Left lung (tissue), 4 donors: ENCODE measurements at regions not wholly inside any gene's neighbourhood (a gene's known extent, or its start where the extent isn't known, plus 50 kb on each side); places are given as distances from the start of the nearest gene placed in this dataset.

Source experiments
- ATAC-seq: fragments of 200-7000 bp; cut with Tn5 transposase; one replicate; pipeline ENCODE4 v1.9.1; 2020; ENCODE audit warnings: moderate library complexity
- DNase-seq, 4 donors: peaks; one replicate each; pipeline ENCODE4 v3.0.0-alpha.2; 2013 to 2020
- H3K27ac ChIP-seq, 2 donors: fragments of 200-600 bp; sonication (generic) in 1 of 2; one replicate each; pipeline versions ENCODE4 v1.5.0 to v1.8.0; 2020 to 2021
- H3K27me3 ChIP-seq, 2 donors: fragments of 200-600 bp; sonication (generic) in 1 of 2; one replicate each; pipeline versions ENCODE4 v1.5.0 to v1.8.0; 2020 to 2021
- H3K36me3 ChIP-seq, 2 donors: fragments of 200-600 bp; sonication (generic) in 1 of 2; one replicate each; pipeline versions ENCODE4 v1.5.0 to v1.8.0; 2020 to 2021
- H3K4me1 ChIP-seq, 2 donors: fragments of 200-600 bp; one replicate each; pipeline ENCODE4 v1.8.0; 2021
- H3K4me3 ChIP-seq, 2 donors: fragments of 200-600 bp; sonication (generic) in 1 of 2; one replicate each; pipeline versions ENCODE4 v1.5.0 to v1.8.0; 2020 to 2021; ENCODE audit warnings: mild to moderate bottlenecking in 1 of 2
- H3K9me3 ChIP-seq, 2 donors: fragments of 200-600 bp; sonication (generic) in 1 of 2; one replicate each; pipeline versions ENCODE4 v1.5.0 to v1.8.0; 2020 to 2021
- intact Hi-C, 2 donors: fragments of 100-400 bp; cut with DNase I; formaldehyde crosslinking; loops; one replicate each; pipeline versions ENCODE4 v1.11.2 to v1.14.2; 2022
- TF ChIP-seq, protein P1 (sequence below), 2 donors: fragments of 200-600 bp; sonication (generic) in 1 of 2; IDR thresholded peaks; one replicate each; pipeline versions ENCODE4 v1.5.0 to v1.8.0; 2021; ENCODE audit warnings: antibody characterized with exemption in 2 of 2
- donor health status: DM: no; HTN: yes; CAD: no.
- donor health status: DM: no; HTN: no; CAD: no.

GRCh38 chr10:89891006-89891535 lies 189.7 kb downstream of the KIF20B start:
- no peaks in the 10 kb centered on the region for H3K9me3 ChIP-seq
- H3K27me3 ChIP-seq = no peaks in the 10 kb centered on the region
- no peaks in the 10 kb centered on the region for H3K36me3 ChIP-seq
- no peak overlapping the region for H3K27ac ChIP-seq
- H3K4me3 ChIP-seq = no peak overlapping the region
- no peak for ATAC-seq
- TF ChIP-seq, protein P1, sequence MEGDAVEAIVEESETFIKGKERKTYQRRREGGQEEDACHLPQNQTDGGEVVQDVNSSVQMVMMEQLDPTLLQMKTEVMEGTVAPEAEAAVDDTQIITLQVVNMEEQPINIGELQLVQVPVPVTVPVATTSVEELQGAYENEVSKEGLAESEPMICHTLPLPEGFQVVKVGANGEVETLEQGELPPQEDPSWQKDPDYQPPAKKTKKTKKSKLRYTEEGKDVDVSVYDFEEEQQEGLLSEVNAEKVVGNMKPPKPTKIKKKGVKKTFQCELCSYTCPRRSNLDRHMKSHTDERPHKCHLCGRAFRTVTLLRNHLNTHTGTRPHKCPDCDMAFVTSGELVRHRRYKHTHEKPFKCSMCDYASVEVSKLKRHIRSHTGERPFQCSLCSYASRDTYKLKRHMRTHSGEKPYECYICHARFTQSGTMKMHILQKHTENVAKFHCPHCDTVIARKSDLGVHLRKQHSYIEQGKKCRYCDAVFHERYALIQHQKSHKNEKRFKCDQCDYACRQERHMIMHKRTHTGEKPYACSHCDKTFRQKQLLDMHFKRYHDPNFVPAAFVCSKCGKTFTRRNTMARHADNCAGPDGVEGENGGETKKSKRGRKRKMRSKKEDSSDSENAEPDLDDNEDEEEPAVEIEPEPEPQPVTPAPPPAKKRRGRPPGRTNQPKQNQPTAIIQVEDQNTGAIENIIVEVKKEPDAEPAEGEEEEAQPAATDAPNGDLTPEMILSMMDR (IDR thresholded peaks at IDR 0.05) = no peak
- H3K4me1 ChIP-seq = no peaks in the 10 kb centered on the region
- DNase-seq = no peak
- intact Hi-C loops = no loop called here

DNA sequence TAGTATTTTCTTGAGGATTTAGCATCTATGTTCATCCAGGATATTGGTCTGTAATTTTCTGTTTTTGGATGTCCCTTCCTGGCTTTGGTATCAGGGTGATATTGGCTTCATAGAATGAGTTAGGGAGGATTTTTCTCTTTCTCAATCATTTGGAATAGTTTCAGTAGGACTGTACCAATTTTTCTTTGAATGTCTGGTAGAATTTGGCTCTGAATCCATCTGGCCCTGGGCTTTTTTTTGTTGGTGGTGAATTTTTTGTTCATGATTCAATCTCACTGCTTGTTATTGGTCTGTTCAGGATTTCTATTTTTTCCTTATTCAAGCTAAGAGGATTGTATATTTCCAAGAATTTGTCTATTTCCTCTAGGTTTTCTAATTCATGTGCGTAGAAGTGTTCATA lies 192.7 kb downstream of the KIF20B start:
- TF ChIP-seq, protein P1 (IDR thresholded peaks at IDR 0.05) = no peak
- H3K4me3 ChIP-seq = no peak overlapping the region
- no peaks in the 10 kb centered on the region for H3K27me3 ChIP-seq
- no peak overlapping the region for H3K27ac ChIP-seq
- no peaks in the 10 kb centered on the region for H3K4me1 ChIP-seq
- intact Hi-C loops = no loop called here
- no peak for ATAC-seq
- no peak for DNase-seq
- no peaks in the 10 kb centered on the region for H3K36me3 ChIP-seq
- H3K9me3 ChIP-seq = no peaks in the 10 kb centered on the region

- Histone ChIP-seq H3K4me1 (no peaks in the 10 kb centered on the region), H3K4me3 (no peak overlapping the region), H3K9me3 (no peaks in the 10 kb centered on the region), H3K36me3 (no peaks in the 10 kb centered on the region), H3K27ac (no peak overlapping the region), H3K27me3 (no peaks in the 10 kb centered on the region)
- intact Hi-C loops = no loop called here
- no peak for DNase-seq
- TF ChIP-seq, protein P1 (IDR thresholded peaks at IDR 0.05) = no peak
- no peak for ATAC-seq
Observed at GRCh38 chr10:89900554-89900953, 199.2 kb downstream of the KIF20B start.

GRCh38 chr10:89901895-89902294 lies 200.5 kb downstream of the KIF20B start:
- DNase-seq = no peak
- Histone ChIP-seq H3K27me3 (no peaks in the 10 kb centered on the region), H3K4me3 (no peak overlapping the region), H3K9me3 (no peaks in the 10 kb centered on the region), H3K4me1 (no peaks in the 10 kb centered on the region), H3K27ac (no peak overlapping the region), H3K36me3 (no peaks in the 10 kb centered on the region)
- TF ChIP-seq, protein P1 (IDR thresholded peaks at IDR 0.05) = no peak
- ATAC-seq = no peak
- intact Hi-C loops = no loop called here

DNA sequence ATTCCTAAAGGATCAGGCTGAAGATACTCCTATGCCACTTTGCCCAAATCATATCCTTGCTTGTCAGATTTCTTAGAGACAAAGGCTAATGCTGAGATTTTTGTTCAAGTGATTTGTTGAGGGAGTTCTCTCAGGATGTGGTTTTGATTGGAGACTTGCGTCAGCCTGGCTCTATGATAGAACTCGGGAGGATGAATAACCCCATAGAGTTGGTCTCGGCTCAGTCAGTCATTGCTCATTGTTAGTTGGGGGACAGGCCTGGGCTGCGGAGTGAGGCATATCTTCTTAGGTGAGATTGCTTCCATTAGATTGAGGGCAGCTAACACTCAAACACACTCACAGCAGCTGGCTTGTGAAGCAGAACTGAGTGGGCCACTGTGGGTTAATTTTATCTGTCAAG lies 203.4 kb downstream of the KIF20B start:
- Histone ChIP-seq H3K4me1 (no peaks in the 10 kb centered on the region), H3K4me3 (no peak overlapping the region), H3K27me3 (no peaks in the 10 kb centered on the region), H3K27ac (no peak overlapping the region), H3K36me3 (no peaks in the 10 kb centered on the region), H3K9me3 (no peaks in the 10 kb centered on the region)
- intact Hi-C loops = no loop called here
- TF ChIP-seq, protein P1 (IDR thresholded peaks at IDR 0.05) = no peak
- DNase-seq (no peak), ATAC-seq (no peak)
